ENCODE measurements at regions not wholly inside any gene's neighbourhood (a gene's known extent, or its start where the extent isn't known, plus 50 kb on each side); places are given as distances from the start of the nearest gene placed in this dataset.

GRCh38 chr4:57658673-57659072 is 548.5 kb upstream of the IGFBP7 start:
- H3F3A ChIP-seq (ENCODE audit: control insufficient read depth, insufficient read depth) = no peaks in the 10 kb centered on the region
- no peaks in the 10 kb centered on the region for H3K4me1 ChIP-seq (ENCODE audit: control insufficient read depth, low read length)
- no peaks in the 10 kb centered on the region for H3K36me3 ChIP-seq (ENCODE audit: control insufficient read depth, low read length)
- no peaks in the 10 kb centered on the region for H3K9me2 ChIP-seq (replicated peaks; ENCODE audit: control insufficient read depth, low read length)
- no peaks in the 10 kb centered on the region for H3K9me3 ChIP-seq (ENCODE audit: control insufficient read depth, insufficient read depth, low read length)
- no peak for TF ChIP-seq EZH2phosphoT487 (IDR thresholded peaks at IDR 0.05; ENCODE audit: borderline replicate concordance, low read length)
- no peaks in the 10 kb centered on the region for H3K27me3 ChIP-seq (ENCODE audit: control insufficient read depth, low read length)
- H3K79me2 ChIP-seq (ENCODE audit: control insufficient read depth, low read length) = no peaks in the 10 kb centered on the region
- no peaks in the 10 kb centered on the region for H4K20me1 ChIP-seq (ENCODE audit: control insufficient read depth, insufficient read depth, low read depth, low read length)
- H3K4me2 ChIP-seq (ENCODE audit: low read length) = no peak overlapping the region
- H3K27ac ChIP-seq (ENCODE audit: low read depth, low read length) = no peak overlapping the region
- H3K4me3 ChIP-seq (ENCODE audit: low read length) = no peak overlapping the region

GRCh38 chr4:57658188-57658587 is 548.0 kb upstream of the IGFBP7 start:
- H3K9me3 ChIP-seq (ENCODE audit: control insufficient read depth, insufficient read depth, low read length) = no peaks in the 10 kb centered on the region
- H4K20me1 ChIP-seq (ENCODE audit: control insufficient read depth, insufficient read depth, low read depth, low read length) = no peaks in the 10 kb centered on the region
- TF ChIP-seq EZH2phosphoT487 (IDR thresholded peaks at IDR 0.05; ENCODE audit: borderline replicate concordance, low read length) = no peak
- no peak for TF ChIP-seq CTCF (IDR thresholded peaks at IDR 0.05; ENCODE audit: low read depth, low read length, poor library complexity, severe bottlenecking)
- no peaks in the 10 kb centered on the region for H3F3A ChIP-seq (ENCODE audit: control insufficient read depth, insufficient read depth)
- no peaks in the 10 kb centered on the region for H3K79me2 ChIP-seq (ENCODE audit: control insufficient read depth, low read length)
- no peak overlapping the region for H3K4me3 ChIP-seq (ENCODE audit: low read length)
- no peaks in the 10 kb centered on the region for H3K27me3 ChIP-seq (ENCODE audit: control insufficient read depth, low read length)
- no peak overlapping the region for H3K27ac ChIP-seq (ENCODE audit: low read depth, low read length)
- no peaks in the 10 kb centered on the region for H3K36me3 ChIP-seq (ENCODE audit: control insufficient read depth, low read length)
- H3K9me2 ChIP-seq (replicated peaks; ENCODE audit: control insufficient read depth, low read length) = no peaks in the 10 kb centered on the region
- H3K4me1 ChIP-seq (ENCODE audit: control insufficient read depth, low read length) = no peaks in the 10 kb centered on the region
- H3K4me2 ChIP-seq (ENCODE audit: low read length) = no peak overlapping the region

GRCh38 chr4:57655342-57655741 is 545.2 kb upstream of the IGFBP7 start:
- no peaks in the 10 kb centered on the region for H3K27me3 ChIP-seq (ENCODE audit: control insufficient read depth, low read length)
- no peaks in the 10 kb centered on the region for H3K4me1 ChIP-seq (ENCODE audit: control insufficient read depth, low read length)
- no peaks in the 10 kb centered on the region for H3K9me3 ChIP-seq (ENCODE audit: control insufficient read depth, insufficient read depth, low read length)
- H3K27ac ChIP-seq (ENCODE audit: low read depth, low read length) = no peak overlapping the region
- H3K9me2 ChIP-seq (replicated peaks; ENCODE audit: control insufficient read depth, low read length) = no peaks in the 10 kb centered on the region
- H3F3A ChIP-seq (ENCODE audit: control insufficient read depth, insufficient read depth) = no peaks in the 10 kb centered on the region
- no peak overlapping the region for H3K4me3 ChIP-seq (ENCODE audit: low read length)
- no peaks in the 10 kb centered on the region for H4K20me1 ChIP-seq (ENCODE audit: control insufficient read depth, insufficient read depth, low read depth, low read length)
- TF ChIP-seq EZH2phosphoT487 (IDR thresholded peaks at IDR 0.05; ENCODE audit: borderline replicate concordance, low read length) (no peak), CTCF (IDR thresholded peaks at IDR 0.05; ENCODE audit: low read depth, low read length, poor library complexity, severe bottlenecking) (no peak)
- H3K4me2 ChIP-seq (ENCODE audit: low read length) = no peak overlapping the region
- no peaks in the 10 kb centered on the region for H3K79me2 ChIP-seq (ENCODE audit: control insufficient read depth, low read length)
- no peaks in the 10 kb centered on the region for H3K36me3 ChIP-seq (ENCODE audit: control insufficient read depth, low read length)

- H3K9me2 ChIP-seq (replicated peaks; ENCODE audit: control insufficient read depth, low read length) = no peaks in the 10 kb centered on the region
Observed at GRCh38 chr4:57652779-57653178, 542.6 kb upstream of the IGFBP7 start.

More at GRCh38 chr4:57652779-57653178, 542.6 kb upstream of the IGFBP7 start:
- no peak overlapping the region for H3K4me3 ChIP-seq (ENCODE audit: low read length)
- no peaks in the 10 kb centered on the region for H4K20me1 ChIP-seq (ENCODE audit: control insufficient read depth, insufficient read depth, low read depth, low read length)
- no peaks in the 10 kb centered on the region for H3K9me3 ChIP-seq (ENCODE audit: control insufficient read depth, insufficient read depth, low read length)
- H3K36me3 ChIP-seq (ENCODE audit: control insufficient read depth, low read length) = no peaks in the 10 kb centered on the region
- H3F3A ChIP-seq (ENCODE audit: control insufficient read depth, insufficient read depth) = no peaks in the 10 kb centered on the region
- TF ChIP-seq CTCF (IDR thresholded peaks at IDR 0.05; ENCODE audit: low read depth, low read length, poor library complexity, severe bottlenecking) = no peak
- TF ChIP-seq EZH2phosphoT487 (IDR thresholded peaks at IDR 0.05; ENCODE audit: borderline replicate concordance, low read length) = no peak
- no peaks in the 10 kb centered on the region for H3K27me3 ChIP-seq (ENCODE audit: control insufficient read depth, low read length)
- no peak overlapping the region for H3K27ac ChIP-seq (ENCODE audit: low read depth, low read length)
- H3K4me1 ChIP-seq (ENCODE audit: control insufficient read depth, low read length) = no peaks in the 10 kb centered on the region
- no peaks in the 10 kb centered on the region for H3K79me2 ChIP-seq (ENCODE audit: control insufficient read depth, low read length)
- H3K4me2 ChIP-seq (ENCODE audit: low read length) = no peak overlapping the region

Data from DOHH2 (cell line).